ENCODE measurements at regions not wholly inside any gene's neighbourhood (a gene's known extent, or its start where the extent isn't known, plus 50 kb on each side); places are given as distances from the start of the nearest gene placed in this dataset.

GRCh38 chr4:166585491-166585890 is 648.8 kb downstream of the SPOCK3 start:
- no peak overlapping the region for H3K4me3 ChIP-seq
- intact Hi-C loops (cut with micrococcal nuclease) = no loop called here
- H2AFZ ChIP-seq (ENCODE audit: low read depth, low read length) = no peak overlapping the region
- ChIA-PET CTCF (ENCODE audit: low intra/inter-chr PET ratio) (no interaction called here), POLR2A (no interaction called here)
- TF ChIP-seq NCOR1 (IDR thresholded peaks at IDR 0.05) (no peak), FOS (IDR thresholded peaks at IDR 0.05; ENCODE audit: extremely low read depth, insufficient read length) (no peak), NRF1 (conservative IDR thresholded peaks at IDR 0.05 in 1 of 2, IDR thresholded peaks at IDR 0.05 in 1 of 2) (no peak), CTBP1 (IDR thresholded peaks at IDR 0.05; ENCODE audit: borderline replicate concordance) (no peak), ZNF124 (CRISPR knock-in tag; IDR thresholded peaks at IDR 0.05) (no peak), ZZZ3 (IDR thresholded peaks at IDR 0.05) (no peak), NFRKB (IDR thresholded peaks at IDR 0.05; ENCODE audit: low read depth) (no peak), KAT8 (IDR thresholded peaks at IDR 0.05; ENCODE audit: low read depth) (no peak), ZHX1 (conservative IDR thresholded peaks at IDR 0.05; ENCODE audit: low read length) (no peak), NELFE (IDR thresholded peaks at IDR 0.05; ENCODE audit: insufficient read depth, insufficient read length) (no peak), ATF3 (IDR thresholded peaks at IDR 0.05) (no peak), ATF3 (CRISPR knock-in tag; conservative IDR thresholded peaks at IDR 0.05) (no peak), FUS (optimal IDR thresholded peaks at IDR 0.05; ENCODE audit: low read depth, low read length) (no peak), POLR2AphosphoS5 (IDR thresholded peaks at IDR 0.05; ENCODE audit: control insufficient read depth, insufficient read depth, low read depth, low read length) (no peak), ARNT (IDR thresholded peaks at IDR 0.05) (no peak), TBP (optimal IDR thresholded peaks at IDR 0.05; ENCODE audit: low read depth, low read length) (no peak)
- FAIRE-seq (no peak), DNase-seq (ENCODE audit: extremely low read depth in 1 of 4, low spot score in 3 of 4) (no peak), ATAC-seq (no peak)
- H3K27ac ChIP-seq (ENCODE audit: extremely low read depth, low read depth, low read length) = no peak overlapping the region
- WGBS (ENCODE audit: insufficient coverage, low coverage, missing lambda C conversion rate) = 2% methylated on average over 3 of the region's 3 CpGs
- no peak overlapping the region for H3K4me2 ChIP-seq (ENCODE audit: insufficient read depth, low read length)
- H3K79me2 ChIP-seq (ENCODE audit: control insufficient read depth, insufficient read depth, low read length) = no peaks in the 10 kb centered on the region
- H3K36me3 ChIP-seq (ENCODE audit: control insufficient read depth, insufficient read depth, low read length) = no peaks in the 10 kb centered on the region
- no TSS peak for BruUV-seq (replicated peaks)
- no peaks in the 10 kb centered on the region for H4K20me1 ChIP-seq (replicated peaks; ENCODE audit: control insufficient read depth, insufficient read depth, low read length)
- no peak overlapping the region for H3K9ac ChIP-seq (ENCODE audit: insufficient read depth in 1 of 2, low read depth in 2 of 2, low read length in 2 of 2)
- no peaks in the 10 kb centered on the region for H3K9me1 ChIP-seq (ENCODE audit: control insufficient read depth, insufficient read depth, low read length)
- H3K9me3 ChIP-seq (replicated peaks; ENCODE audit: control insufficient read depth, insufficient read depth, low read depth, low read length) = peaks cover 2% of the 10 kb centered on the region; the same call in 1 of the 2 replicates
- in situ Hi-C loops (cut with MboI) = no loop called here
- no peaks in the 10 kb centered on the region for H3K27me3 ChIP-seq (ENCODE audit: control insufficient read depth in 2 of 2, insufficient read depth in 2 of 2, low read length in 2 of 2)
- no peaks in the 10 kb centered on the region for H3K4me1 ChIP-seq (replicated peaks in 1 of 2; ENCODE audit: control insufficient read depth in 2 of 2, insufficient read depth in 2 of 2, low read length in 2 of 2)
